H1 (cell line): ENCODE measurements at regions not wholly inside any gene's neighbourhood (a gene's known extent, or its start where the extent isn't known, plus 50 kb on each side); places are given as distances from the start of the nearest gene placed in this dataset.

Experiments
- CTCF ChIA-PET: fragments of 300-600 bp; sonication (Branson Sonifier 250); formaldehyde crosslinking; loops from one replicate; lab custom pipeline; 2021; ENCODE audit not compliant: partially characterized antibody; lab: Charles Lee
- POLR2A ChIA-PET: fragments of 300-600 bp; sonication (Branson Sonifier 250); formaldehyde crosslinking; loops from one replicate; lab custom pipeline; 2021; ENCODE audit warnings: inconsistent platforms; ENCODE audit not compliant: partially characterized antibody; lab: Charles Lee
- DNase-seq, 2 experiments: peaks; one replicate each; pipeline versions ENCODE4 v3.0.0 to v3.0.0-alpha.2; 2010 to 2022; ENCODE audit warnings: low spot score in 2 of 2, low read depth in 1 of 2, mixed read lengths in 1 of 2
- FAIRE-seq: peaks from 2 replicates; lab custom pipeline; 2011; peaks lifted over from hg19 to GRCh38; lab: Jason Lieb, UNC
- H2AFZ ChIP-seq: 2 replicates; pipeline ENCODE4 v1.8.1; 2012; ENCODE audit warnings: low read length, inconsistent platforms
- H2AK5ac ChIP-seq: 2 replicates; pipeline ENCODE4 v1.6.1; 2013; ENCODE audit warnings: low read depth, low read length
- H2BK120ac ChIP-seq: replicated peaks from 2 replicates; pipeline ENCODE3; 2013; ENCODE audit warnings: low read depth, low read length, inconsistent platforms
- H2BK12ac ChIP-seq: 2 replicates; pipeline ENCODE4 v1.6.1; 2013; ENCODE audit warnings: low read depth, low read length
- H2BK15ac ChIP-seq: 2 replicates; pipeline ENCODE4 v1.6.1; 2013; ENCODE audit warnings: low read length
- H2BK20ac ChIP-seq: 2 replicates; pipeline ENCODE4 v1.6.1; 2013; ENCODE audit warnings: low read length
- H2BK5ac ChIP-seq: 2 replicates; pipeline ENCODE4 v1.6.1; 2013; ENCODE audit warnings: low read depth, low read length
- H3K14ac ChIP-seq: 2 replicates; pipeline ENCODE4 v1.6.1; 2013; ENCODE audit warnings: inconsistent platforms; ENCODE audit not compliant: insufficient read length
- H3K18ac ChIP-seq: 2 replicates; pipeline ENCODE4 v1.6.1; 2013; ENCODE audit warnings: low read length; ENCODE audit errors: extremely low read depth
- H3K23ac ChIP-seq: 2 replicates; pipeline ENCODE4 v1.6.1; 2013; ENCODE audit warnings: inconsistent platforms; ENCODE audit not compliant: insufficient read length
- H3K23me2 ChIP-seq: 2 replicates; pipeline ENCODE4 v1.6.1; 2013; ENCODE audit warnings: low read depth, low read length
- H3K27ac ChIP-seq: 2 replicates; pipeline ENCODE4 v1.6.1; 2011; ENCODE audit warnings: low read depth, low read length, inconsistent platforms
- H3K27me3 ChIP-seq, 4 experiments: replicated peaks in 1 of 4; 1 replicate in 1 of 4; 2 replicates in 3 of 4; pipeline versions ENCODE4 v1.6.1 to v1.8.1; 2011 to 2013; ENCODE audit warnings: low read length in 3 of 4, mild to moderate bottlenecking in 3 of 4, inconsistent platforms in 2 of 4, mixed read lengths in 2 of 4, moderate library complexity in 1 of 4; ENCODE audit not compliant: control insufficient read depth in 3 of 4, insufficient read depth in 3 of 4; ENCODE audit errors: extremely low read depth in 1 of 4
- H3K36me3 ChIP-seq, 4 experiments: 2 replicates each; pipeline versions ENCODE4 v1.6.1 to v1.8.1; 2011 to 2013; ENCODE audit warnings: mild to moderate bottlenecking in 4 of 4, low read length in 3 of 4, moderate library complexity in 2 of 4, control low read depth in 1 of 4, inconsistent platforms in 1 of 4; ENCODE audit not compliant: insufficient read depth in 4 of 4, control insufficient read depth in 2 of 4
- H3K4ac ChIP-seq: replicated peaks from 2 replicates; pipeline ENCODE3; 2013; ENCODE audit warnings: low read length, low read depth, mixed read lengths, inconsistent platforms; ENCODE audit not compliant: insufficient read length
- H3K4me1 ChIP-seq, 4 experiments: replicated peaks in 1 of 4; 1 replicate in 1 of 4; 2 replicates in 3 of 4; pipeline versions ENCODE4 v1.6.1 to v1.8.1; 2011 to 2013; ENCODE audit warnings: low read length in 3 of 4, inconsistent platforms in 2 of 4, mixed read lengths in 1 of 4; ENCODE audit not compliant: insufficient read depth in 4 of 4, control insufficient read depth in 3 of 4
- H3K4me2 ChIP-seq, 2 experiments: 2 replicates each; pipeline versions ENCODE4 v1.6.1 to v1.8.1; 2011 to 2013; ENCODE audit warnings: low read depth in 2 of 2, low read length in 2 of 2, control low read depth in 1 of 2, inconsistent platforms in 1 of 2, mild to moderate bottlenecking in 1 of 2; ENCODE audit not compliant: insufficient read depth in 1 of 2
- H3K4me3 ChIP-seq, 4 experiments: fragments of 200-600, 300-600 bp in 1 of 4; sonication (generic), shearing (Covaris generic), sonication (Bioruptor Twin) in 1 of 4; 2 replicates each; pipeline versions ENCODE4 v1.5.1 to v1.8.1; 2011 to 2016; ENCODE audit warnings: low read length in 4 of 4, low read depth in 3 of 4, control low read depth in 2 of 4, inconsistent platforms in 2 of 4, mild to moderate bottlenecking in 2 of 4, mixed read lengths in 1 of 4, moderate library complexity in 1 of 4; ENCODE audit not compliant: insufficient read depth in 2 of 4; ENCODE audit errors: extremely low read depth in 1 of 4
- H3K56ac ChIP-seq: replicated peaks from 2 replicates; pipeline ENCODE3; 2013; ENCODE audit warnings: low read depth, mild to moderate bottlenecking, mixed read lengths, low read length, inconsistent platforms; ENCODE audit not compliant: insufficient read length
- H3K79me1 ChIP-seq: 2 replicates; pipeline ENCODE4 v1.6.1; 2013; ENCODE audit warnings: low read depth, low read length, control low read depth
- H3K79me2 ChIP-seq, 2 experiments: 2 replicates each; pipeline versions ENCODE4 v1.6.1 to v1.8.1; 2012 to 2013; ENCODE audit warnings: low read length in 2 of 2, mild to moderate bottlenecking in 2 of 2, inconsistent platforms in 1 of 2; ENCODE audit not compliant: insufficient read depth in 2 of 2, control insufficient read depth in 1 of 2
- H3K9ac ChIP-seq, 4 experiments: replicated peaks in 1 of 4; 1 replicate in 1 of 4; 2 replicates in 3 of 4; pipeline versions ENCODE4 v1.6.1 to v1.8.1; 2011 to 2013; ENCODE audit warnings: low read depth in 3 of 4, low read length in 3 of 4, control low read depth in 2 of 4, mild to moderate bottlenecking in 2 of 4, moderate library complexity in 2 of 4, inconsistent platforms in 1 of 4; ENCODE audit errors: extremely low read depth in 1 of 4
- H3K9me3 ChIP-seq, 2 experiments: 2 replicates each; pipeline versions ENCODE4 v1.6.1 to v1.8.1; 2012 to 2013; ENCODE audit warnings: mild to moderate bottlenecking in 2 of 2, moderate library complexity in 2 of 2, control low read depth in 1 of 2, inconsistent platforms in 1 of 2, low read depth in 1 of 2, low read length in 1 of 2, mixed read lengths in 1 of 2; ENCODE audit not compliant: insufficient read depth in 2 of 2
- H4K20me1 ChIP-seq, 2 experiments: replicated peaks in 1 of 2; 2 replicates each; pipeline versions ENCODE3 to v1.8.1; 2011 to 2013; ENCODE audit warnings: inconsistent platforms in 2 of 2, low read length in 2 of 2, mild to moderate bottlenecking in 1 of 2; ENCODE audit not compliant: insufficient read depth in 2 of 2, control insufficient read depth in 1 of 2
- H4K5ac ChIP-seq: 2 replicates; pipeline ENCODE4 v1.6.1; 2013; ENCODE audit warnings: low read length, low read depth, mixed read lengths, inconsistent platforms; ENCODE audit not compliant: insufficient read length
- H4K8ac ChIP-seq: 2 replicates; pipeline ENCODE4 v1.8.0; 2013; ENCODE audit warnings: mild to moderate bottlenecking, moderate library complexity, low read length, inconsistent platforms; ENCODE audit not compliant: insufficient read depth; ENCODE audit errors: extremely low read depth
- H4K91ac ChIP-seq: replicated peaks from 2 replicates; pipeline ENCODE3; 2013; ENCODE audit warnings: low read length, mixed read lengths, inconsistent platforms; ENCODE audit not compliant: insufficient read length
- CBX8 ChIP-seq: fragments of 300-800, 300-1000 bp; sonication (generic); IDR thresholded peaks from 2 replicates; pipeline ENCODE4 v1.7.1; 2016; ENCODE audit warnings: low read depth, low read length, borderline replicate concordance
- CREB1 ChIP-seq: IDR thresholded peaks from 2 replicates; pipeline ENCODE4 v1.6.1; 2012; ENCODE audit warnings: inconsistent platforms
- PHF8 ChIP-seq: fragments of 200-600 bp; sonication (generic); conservative IDR thresholded peaks from 2 replicates; pipeline ENCODE4 v1.7.1; 2012; ENCODE audit warnings: low read depth, mild to moderate bottlenecking, inconsistent platforms, low read length, moderate library complexity
- RBBP5 ChIP-seq: IDR thresholded peaks from 2 replicates; pipeline ENCODE4 v1.7.1; 2012; ENCODE audit warnings: low read depth, mild to moderate bottlenecking, inconsistent platforms, low read length, moderate library complexity, borderline replicate concordance
- TAF1 ChIP-seq: IDR thresholded peaks from 2 replicates; pipeline ENCODE4 v1.6.1; 2011; ENCODE audit warnings: mild to moderate bottlenecking, low read depth, low read length
- YY1 ChIP-seq: IDR thresholded peaks from 2 replicates; pipeline ENCODE4 v1.6.1; 2011; ENCODE audit warnings: low read depth, mild to moderate bottlenecking, low read length
- WGBS, 2 experiments: shearing (Covaris generic) in 1 of 2; methylation state at CpG; one replicate each; pipeline versions ENCODE4 v1.1.6 to v1.1.7; 2013 to 2015; ENCODE audit warnings: low lambda C conversion rate in 2 of 2, mixed read lengths in 2 of 2, inconsistent platforms in 1 of 2, low coverage in 1 of 2, missing lambda C conversion rate in 1 of 2; ENCODE audit not compliant: insufficient replicate concordance in 2 of 2, insufficient coverage in 1 of 2, insufficient read length in 1 of 2; ENCODE audit errors: extremely low coverage in 1 of 2, missing lambda C conversion rate in 1 of 2; 5-methylcytosine and 5-hydroxymethylcytosine counted together

DNA sequence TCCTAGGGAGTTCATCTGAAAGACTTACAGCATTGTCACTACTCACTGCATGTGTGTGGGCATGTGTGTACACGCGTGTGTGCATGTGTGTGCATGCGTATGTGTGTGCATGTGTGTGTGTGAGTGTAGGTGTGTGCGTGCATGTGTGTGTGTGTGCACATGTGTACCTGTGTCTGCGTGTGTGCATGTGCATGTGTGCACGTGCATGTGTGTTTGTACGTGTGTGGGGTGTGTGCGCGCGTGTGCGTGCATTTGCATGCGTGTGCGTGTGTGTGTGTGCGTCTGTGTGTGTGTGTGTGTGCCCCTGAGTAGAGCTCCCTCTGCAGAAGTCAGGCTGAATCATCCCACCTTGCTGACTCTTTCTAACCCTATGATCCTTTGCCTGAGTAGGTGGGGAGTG lies 114.8 kb upstream of the RBFOX1 start:
- H3K56ac ChIP-seq: no peak overlapping the region
- H4K5ac ChIP-seq: no peak overlapping the region
- H3K9ac ChIP-seq: peak overlapping the region in 1 of 4 experiments; percentile 38; a peak in 2 of 7 replicates
- DNase-seq: no peak
- no peak overlapping the region for H3K4me3 ChIP-seq
- H3K4me1 ChIP-seq: peaks cover 6 to 20% (median 8%) of the 10 kb centered on the region in 4 experiments; a peak in 6 of 7 replicates
- H3K79me2 ChIP-seq: no peaks in the 10 kb centered on the region
- peaks cover 0 to 4% of the 10 kb centered on the region in 2 experiments for H4K20me1 ChIP-seq
- H2BK5ac ChIP-seq: no peak overlapping the region
- CTCF ChIA-PET: interaction anchor here (0.5 to 3.2 kb wide), 8 partner anchors 10 to 529 kb away, joined by 3 to 12 read pairs (median 3); no protein-coding TSS in a partner anchor
- no peak overlapping the region for H3K18ac ChIP-seq
- H3K23ac ChIP-seq: no peak overlapping the region
- POLR2A ChIA-PET: interaction anchor here (1.4 kb wide), 1 partner anchor 10 kb away, joined by 4 read pairs; no protein-coding TSS in a partner anchor
- no peak overlapping the region for H2BK20ac ChIP-seq
- H2BK120ac ChIP-seq: no peak overlapping the region
- peak overlapping the region; percentile 69; the same call in 1 of the 2 replicates for H2BK12ac ChIP-seq
- WGBS, 2 experiments: 88% methylated on average over 14 of the region's 14 CpGs; no CpG with 5 or more reads in 1 of the 2 experiments
- no peaks in the 10 kb centered on the region for H3K36me3 ChIP-seq
- TF ChIP-seq RBBP5 (no peak), CREB1 (no peak), PHF8 (no peak), YY1 (no peak), CBX8 (no peak), TAF1 (no peak)
- no peak overlapping the region for H3K4ac ChIP-seq
- peak overlapping the region; percentile 94; the same call in 1 of the 2 replicates for H2AK5ac ChIP-seq
- no peak overlapping the region for H2AFZ ChIP-seq
- 0 out of 7 replicates have a peak, but pooled peaks cover 0 to 2% (median 0%) of the 10 kb centered on the region in 4 experiments for H3K27me3 ChIP-seq
- H3K9me3 ChIP-seq: no peaks in the 10 kb centered on the region
- no peak overlapping the region for H3K4me2 ChIP-seq
- H3K79me1 ChIP-seq: no peaks in the 10 kb centered on the region
- no peaks in the 10 kb centered on the region; the same call in 1 of the 2 replicates for H3K23me2 ChIP-seq
- peak overlapping the region; percentile 98 for H4K91ac ChIP-seq
- no peak overlapping the region for H2BK15ac ChIP-seq
- no peak overlapping the region for H3K27ac ChIP-seq
- no peak overlapping the region for H4K8ac ChIP-seq
- FAIRE-seq: no peak
- peak overlapping the region; percentile 68 for H3K14ac ChIP-seq
